HCT116 (cell line): ENCODE measurements at regions not wholly inside any gene's neighbourhood (a gene's known extent, or its start where the extent isn't known, plus 50 kb on each side); places are given as distances from the start of the nearest gene placed in this dataset.

ENCODE experiments used
- ATAC-seq: fragments of 200-7000 bp; cut with Tn5 transposase; 2 replicates; pipeline ENCODE4 v1.9.1; 2020; ENCODE audit warnings: mild to moderate bottlenecking, moderate library complexity
- BruUV-seq: library from RNA; stranded (reverse); fragments of 400-500 nt; replicated peaks from 2 replicates; lab custom pipeline; 2021; lab: Mats Ljungman, UMichigan
- CTCF ChIA-PET: fragments of 300-600 bp; sonication (Branson Sonifier 250); formaldehyde crosslinking; loops from one replicate; lab custom pipeline; 2021; ENCODE audit warnings: antibody characterized with exemption; lab: Charles Lee
- POLR2A ChIA-PET: fragments of 300-600, 350-600 bp; sonication (Branson Sonifier 250); formaldehyde crosslinking; loops from one replicate; lab custom pipeline; 2021; ENCODE audit warnings: antibody characterized with exemption; lab: Charles Lee
- RAD21 ChIA-PET, 2 experiments: fragments of 300-600 bp; sonication (Branson Sonifier 250); formaldehyde crosslinking; loops; one replicate each; lab custom pipeline; 2023; ENCODE audit warnings: low total read pairs in 2 of 2; ENCODE audit not compliant: uncharacterized antibody in 2 of 2, unreplicated experiment in 2 of 2, low non-redundant PET in 1 of 2; lab: Charles Lee
- DNase-seq: peaks from one replicate; pipeline ENCODE4 v3.0.0-alpha.2; 2010; ENCODE audit warnings: low read depth, low spot score
- H2AFZ ChIP-seq: fragments of 200-600 bp; shearing (Covaris generic), sonication (generic); 2 replicates; pipeline ENCODE4 v1.6.1; 2017; ENCODE audit warnings: low read depth, mixed run types, mixed read lengths, antibody characterized with exemption, low read length; ENCODE audit not compliant: poor library complexity, severe bottlenecking
- H3K27ac ChIP-seq: 2 replicates; pipeline ENCODE4 v1.5.1; 2012; ENCODE audit warnings: low read depth, low read length
- H3K27me3 ChIP-seq: fragments of 200-600 bp; sonication (generic); 2 replicates; pipeline ENCODE4 v1.6.1; 2016; ENCODE audit warnings: mixed run types, low read length, mixed read lengths; ENCODE audit not compliant: insufficient read depth
- H3K36me3 ChIP-seq, 2 experiments: fragments of 200-500 bp in 1 of 2; fragments of 200-600 bp in 1 of 2; sonication (Bioruptor generic) in 1 of 2; sonication (generic) in 1 of 2; 2 replicates each; pipeline versions ENCODE4 v1.5.1 to v1.6.1; 2014 to 2016; ENCODE audit warnings: low read length in 2 of 2, inconsistent platforms in 1 of 2, mixed read lengths in 1 of 2, mixed run types in 1 of 2; ENCODE audit not compliant: insufficient read depth in 2 of 2, control insufficient read depth in 1 of 2
- H3K4me1 ChIP-seq, 2 experiments: fragments of 200-600 bp in 1 of 2; sonication (generic) in 1 of 2; 2 replicates each; pipeline versions ENCODE4 v1.5.1 to v1.6.1; 2012 to 2017; ENCODE audit warnings: low read length in 2 of 2, inconsistent platforms in 1 of 2, mild to moderate bottlenecking in 1 of 2, mixed read lengths in 1 of 2, mixed run types in 1 of 2, moderate library complexity in 1 of 2; ENCODE audit not compliant: insufficient read depth in 2 of 2, control insufficient read depth in 1 of 2
- H3K4me2 ChIP-seq: fragments of 200-600 bp; sonication (generic); 2 replicates; pipeline ENCODE4 v1.6.1; 2017; ENCODE audit warnings: mixed run types, low read length, mixed read lengths
- H3K4me3 ChIP-seq, 2 experiments: fragments of 200-600 bp in 1 of 2; sonication (generic) in 1 of 2; replicated peaks in 1 of 2; 2 replicates each; pipeline ENCODE4 v1.5.1; 2011 to 2016; ENCODE audit warnings: low read length in 2 of 2, control low read depth in 1 of 2, low read depth in 1 of 2, mild to moderate bottlenecking in 1 of 2, mixed read lengths in 1 of 2, mixed run types in 1 of 2
- H3K79me2 ChIP-seq: fragments of 200-600 bp; sonication (generic); 2 replicates; pipeline ENCODE4 v1.6.1; 2017; ENCODE audit warnings: mild to moderate bottlenecking, mixed run types, low read length, moderate library complexity, mixed read lengths; ENCODE audit not compliant: insufficient read depth
- H3K9ac ChIP-seq: fragments of 200-600 bp; sonication (generic); 2 replicates; pipeline ENCODE4 v1.6.1; 2016; ENCODE audit warnings: low read length, mixed read lengths
- H3K9me2 ChIP-seq: fragments of 200-600 bp; sonication (generic), shearing (Covaris generic); 2 replicates; pipeline ENCODE4 v1.6.1; 2017; ENCODE audit warnings: mixed run types, mild to moderate bottlenecking, moderate library complexity; ENCODE audit not compliant: insufficient read depth
- H3K9me3 ChIP-seq, 2 experiments: fragments of 200-500 bp in 1 of 2; fragments of 200-600 bp in 1 of 2; sonication (Bioruptor generic) in 1 of 2; sonication (generic) in 1 of 2; 2 replicates each; pipeline ENCODE4 v1.6.1; 2014 to 2017; ENCODE audit warnings: low read length in 2 of 2, mixed read lengths in 2 of 2, inconsistent platforms in 1 of 2, low read depth in 1 of 2, mild to moderate bottlenecking in 1 of 2, mixed run types in 1 of 2, moderate library complexity in 1 of 2; ENCODE audit not compliant: control insufficient read depth in 1 of 2, insufficient read depth in 1 of 2
- H4K20me1 ChIP-seq: fragments of 200-600 bp; sonication (generic), shearing (Covaris generic); 2 replicates; pipeline ENCODE4 v1.6.1; 2017; ENCODE audit warnings: mixed run types, mild to moderate bottlenecking, moderate library complexity; ENCODE audit not compliant: insufficient read depth
- CBX3 ChIP-seq: IDR thresholded peaks from 2 replicates; pipeline ENCODE4 v1.6.1; 2012; ENCODE audit warnings: low read depth
- CEBPB ChIP-seq: IDR thresholded peaks from 2 replicates; pipeline ENCODE4 v1.6.1; 2012; ENCODE audit warnings: low read depth
- CTCF ChIP-seq, 3 experiments: fragments of 200-600 bp in 1 of 3; sonication (generic) in 1 of 3; IDR thresholded peaks in 2 of 3; conservative IDR thresholded peaks in 1 of 3; 2 replicates each; pipeline ENCODE4 v1.5.1; 2012 to 2017; ENCODE audit warnings: low read depth in 2 of 3, low read length in 2 of 3, antibody characterized with exemption in 1 of 3, borderline replicate concordance in 1 of 3, control low read depth in 1 of 3, mild to moderate bottlenecking in 1 of 3, mixed read lengths in 1 of 3, mixed run types in 1 of 3, moderate library complexity in 1 of 3; ENCODE audit not compliant: insufficient read depth in 1 of 3
- EGR1 ChIP-seq: IDR thresholded peaks from 2 replicates; pipeline ENCODE4 v1.6.1; 2012; ENCODE audit warnings: low read depth
- EZH2phosphoT487 ChIP-seq: fragments of 200-600 bp; IDR thresholded peaks from 2 replicates; pipeline ENCODE4 v1.6.1; 2018; ENCODE audit warnings: antibody characterized with exemption, borderline replicate concordance
- FOSL1 ChIP-seq: IDR thresholded peaks from 2 replicates; pipeline ENCODE4 v1.6.1; 2012; ENCODE audit warnings: low read depth
- MAX ChIP-seq: IDR thresholded peaks from 2 replicates; pipeline ENCODE4 v1.6.1; 2012
- POLR2A ChIP-seq: IDR thresholded peaks from 2 replicates; pipeline ENCODE4 v1.7.0; 2011; ENCODE audit warnings: borderline replicate concordance; ENCODE audit not compliant: insufficient read depth, insufficient read length; ENCODE audit errors: extremely low read depth
- POLR2AphosphoS5 ChIP-seq: IDR thresholded peaks from 2 replicates; pipeline ENCODE4 v1.6.1; 2011; ENCODE audit warnings: mild to moderate bottlenecking, low read depth, low read length, moderate library complexity
- SP1 ChIP-seq: IDR thresholded peaks from 2 replicates; pipeline ENCODE4 v1.6.1; 2012; ENCODE audit warnings: low read depth
- SRF ChIP-seq: IDR thresholded peaks from 2 replicates; pipeline ENCODE4 v1.6.1; 2012; ENCODE audit warnings: low read depth
- TCF7L2 ChIP-seq: IDR thresholded peaks from 2 replicates; pipeline ENCODE4 v1.7.0; 2011; ENCODE audit warnings: borderline replicate concordance, inconsistent platforms; ENCODE audit not compliant: insufficient read depth, insufficient read length; ENCODE audit errors: extremely low read depth
- YY1 ChIP-seq: IDR thresholded peaks from 2 replicates; pipeline ENCODE4 v1.6.1; 2011; ENCODE audit warnings: low read length, low read depth, moderate library complexity, mild to moderate bottlenecking; ENCODE audit not compliant: insufficient replicate concordance; ENCODE audit errors: extremely low read depth
- ZFX ChIP-seq: fragments of 450-650 bp; IDR thresholded peaks from 2 replicates; pipeline ENCODE4 v1.6.1; 2017
- ZNF274 ChIP-seq: fragments of 200-500 bp; sonication (Bioruptor generic); IDR thresholded peaks from 2 replicates; pipeline ENCODE4 v1.6.1; 2014; ENCODE audit warnings: mild to moderate bottlenecking, low read depth, low read length, inconsistent platforms
- intact Hi-C: fragments of 100-400 bp; cut with micrococcal nuclease; formaldehyde crosslinking; loops from 2 replicates; pipeline ENCODE4 v1.10.0; 2022
- TF ChIP-seq, protein P1 (sequence below): IDR thresholded peaks from 2 replicates; pipeline ENCODE4 v1.6.1; 2012
- TF ChIP-seq, protein P2 (sequence below): IDR thresholded peaks from 2 replicates; pipeline ENCODE4 v1.6.1; 2011; ENCODE audit warnings: mild to moderate bottlenecking, low read length, moderate library complexity; ENCODE audit not compliant: insufficient replicate concordance; ENCODE audit errors: extremely low read depth

GRCh38 chr4:14318671-14319070 lies 683.6 kb upstream of the CPEB2 start:
- H3K4me1 ChIP-seq: no peaks in the 10 kb centered on the region
- no peak overlapping the region for H3K9ac ChIP-seq
- H3K4me2 ChIP-seq: no peak overlapping the region
- DNase-seq: no peak
- peaks cover 4 to 5% of the 10 kb centered on the region in 2 experiments; a peak in 2 of 4 replicates for H3K9me3 ChIP-seq
- RAD21 ChIA-PET: no interaction called here
- H3K4me3 ChIP-seq: no peak overlapping the region
- no TSS peak for BruUV-seq
- H3K27ac ChIP-seq: no peak overlapping the region
- no peaks in the 10 kb centered on the region for H3K27me3 ChIP-seq
- no peaks in the 10 kb centered on the region for H4K20me1 ChIP-seq
- no peaks in the 10 kb centered on the region for H3K9me2 ChIP-seq
- H2AFZ ChIP-seq: no peak overlapping the region
- H3K79me2 ChIP-seq: no peaks in the 10 kb centered on the region
- POLR2A ChIA-PET: no interaction called here
- TF ChIP-seq SRF (no peak), CBX3 (no peak), FOSL1 (no peak), CTCF (IDR thresholded peaks at IDR 0.05 in 2 of 3, conservative IDR thresholded peaks at IDR 0.05 in 1 of 3; ENCODE audit: borderline replicate concordance in 1 of 3, insufficient read depth in 1 of 3, low read depth in 2 of 3, low read length in 2 of 3) (no peak), TCF7L2 (no peak), SP1 (no peak), CEBPB (no peak), YY1 (no peak), EGR1 (no peak), ZFX (no peak), EZH2phosphoT487 (no peak), POLR2A (no peak), MAX (no peak), POLR2AphosphoS5 (no peak), ZNF274 (no peak)
- TF ChIP-seq, protein P1, sequence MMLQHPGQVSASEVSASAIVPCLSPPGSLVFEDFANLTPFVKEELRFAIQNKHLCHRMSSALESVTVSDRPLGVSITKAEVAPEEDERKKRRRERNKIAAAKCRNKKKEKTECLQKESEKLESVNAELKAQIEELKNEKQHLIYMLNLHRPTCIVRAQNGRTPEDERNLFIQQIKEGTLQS: no peak
- TF ChIP-seq, protein P2, sequence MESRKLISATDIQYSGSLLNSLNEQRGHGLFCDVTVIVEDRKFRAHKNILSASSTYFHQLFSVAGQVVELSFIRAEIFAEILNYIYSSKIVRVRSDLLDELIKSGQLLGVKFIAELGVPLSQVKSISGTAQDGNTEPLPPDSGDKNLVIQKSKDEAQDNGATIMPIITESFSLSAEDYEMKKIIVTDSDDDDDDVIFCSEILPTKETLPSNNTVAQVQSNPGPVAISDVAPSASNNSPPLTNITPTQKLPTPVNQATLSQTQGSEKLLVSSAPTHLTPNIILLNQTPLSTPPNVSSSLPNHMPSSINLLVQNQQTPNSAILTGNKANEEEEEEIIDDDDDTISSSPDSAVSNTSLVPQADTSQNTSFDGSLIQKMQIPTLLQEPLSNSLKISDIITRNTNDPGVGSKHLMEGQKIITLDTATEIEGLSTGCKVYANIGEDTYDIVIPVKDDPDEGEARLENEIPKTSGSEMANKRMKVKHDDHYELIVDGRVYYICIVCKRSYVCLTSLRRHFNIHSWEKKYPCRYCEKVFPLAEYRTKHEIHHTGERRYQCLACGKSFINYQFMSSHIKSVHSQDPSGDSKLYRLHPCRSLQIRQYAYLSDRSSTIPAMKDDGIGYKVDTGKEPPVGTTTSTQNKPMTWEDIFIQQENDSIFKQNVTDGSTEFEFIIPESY: no peak
- ATAC-seq: no peak
- H3K36me3 ChIP-seq: no peaks in the 10 kb centered on the region
- CTCF ChIA-PET: no interaction called here
- intact Hi-C loops: no loop called here
